NCI-H460 (cell line): ENCODE measurements at regions not wholly inside any gene's neighbourhood (a gene's known extent, or its start where the extent isn't known, plus 50 kb on each side); places are given as distances from the start of the nearest gene placed in this dataset.

Experiments used
- DNase-seq: peaks from one replicate; pipeline ENCODE4 v3.0.0-alpha.2; 2016; ENCODE audit warnings: low read depth; ENCODE audit errors: extremely low read depth

- DNase-seq: no peak
Measured at GRCh38 chr9:79000230-79001002, 571.3 kb upstream of the TLE4 start.

GRCh38 chr9:79001012-79001411 is 570.8 kb upstream of the TLE4 start:
- DNase-seq: no peak

GRCh38 chr9:79003514-79003913 is 568.3 kb upstream of the TLE4 start:
- no peak for DNase-seq

- no peak for DNase-seq
Measured at GRCh38 chr9:79004032-79004431, 567.7 kb upstream of the TLE4 start.

- DNase-seq: no peak
Measured at GRCh38 chr9:79006546-79006945, 565.2 kb upstream of the TLE4 start.

- DNase-seq: no peak
Measured at GRCh38 chr9:79007701-79008483, 563.9 kb upstream of the TLE4 start.

GRCh38 chr9:79008916-79009315 is 562.8 kb upstream of the TLE4 start:
- no peak for DNase-seq

- DNase-seq: no peak
Measured at GRCh38 chr9:79011461-79011860, 560.3 kb upstream of the TLE4 start.

- no peak for DNase-seq
Measured at GRCh38 chr9:79012561-79012960, 559.2 kb upstream of the TLE4 start.

- DNase-seq: no peak
Measured at GRCh38 chr9:79013715-79014610, 557.8 kb upstream of the TLE4 start.

- no peak for DNase-seq
Measured at GRCh38 chr9:79014929-79015699, 556.7 kb upstream of the TLE4 start.

- DNase-seq: no peak
Measured at GRCh38 chr9:79015951-79016350, 555.8 kb upstream of the TLE4 start.

GRCh38 chr9:79020276-79020675 is 551.5 kb upstream of the TLE4 start:
- no peak for DNase-seq

- DNase-seq: no peak
Measured at GRCh38 chr9:79021084-79021483, 550.7 kb upstream of the TLE4 start.

GRCh38 chr9:79023134-79023580 is 548.6 kb upstream of the TLE4 start:
- DNase-seq: peak; percentile 59

- DNase-seq: no peak
Measured at GRCh38 chr9:79026316-79026715, 545.4 kb upstream of the TLE4 start.

- DNase-seq: no peak
Measured at GRCh38 chr9:79028101-79028500, 543.7 kb upstream of the TLE4 start.

GRCh38 chr9:79034583-79034982 is 537.2 kb upstream of the TLE4 start:
- DNase-seq: no peak

GRCh38 chr9:79037338-79037737 is 534.4 kb upstream of the TLE4 start:
- no peak for DNase-seq

GRCh38 chr9:79040671-79041070 is 531.1 kb upstream of the TLE4 start:
- DNase-seq: no peak
